NCI-H2227 (cell line): ENCODE measurements at regions not wholly inside any gene's neighbourhood (a gene's known extent, or its start where the extent isn't known, plus 50 kb on each side); places are given as distances from the start of the nearest gene placed in this dataset.
"Not testable (repeated sequence)": the region's sequence is repeated elsewhere in the genome, so short reads cannot be mapped to it uniquely, and the experiment has no call there.

ENCODE experiments used
- DNase-seq: peaks from one replicate; lab custom pipeline; 2025; ENCODE audit not compliant: unreplicated experiment; lab: John Stamatoyannopoulos, UW

- no peak for DNase-seq
These were observed 193.4 kb downstream of the CASP12 start for GRCh38 chr11:104704888-104705287.

- no peak for DNase-seq
These were observed 194.0 kb downstream of the CASP12 start for GRCh38 chr11:104704146-104704830.

GRCh38 chr11:104700609-104701008, 197.7 kb downstream of the CASP12 start:
- no peak for DNase-seq

GRCh38 chr11:104699981-104700380, 198.3 kb downstream of the CASP12 start:
- DNase-seq: no peak

- no peak for DNase-seq
These were observed 203.2 kb downstream of the CASP12 start for GRCh38 chr11:104695065-104695463.

GRCh38 chr11:104694259-104695064, 203.8 kb downstream of the CASP12 start:
- DNase-seq: no peak

GRCh38 chr11:104692751-104693150, 205.5 kb downstream of the CASP12 start:
- no peak for DNase-seq

- no peak for DNase-seq
These were observed 207.1 kb downstream of the CASP12 start for GRCh38 chr11:104691129-104691528.

GRCh38 chr11:104690241-104690640, 208.0 kb downstream of the CASP12 start:
- DNase-seq: no peak

GRCh38 chr11:104688731-104689130, 209.5 kb downstream of the CASP12 start:
- no peak for DNase-seq

GRCh38 chr11:104682206-104682605, 216.1 kb downstream of the CASP12 start:
- DNase-seq: no peak

GRCh38 chr11:104679258-104679657, 219.0 kb downstream of the CASP12 start:
- DNase-seq: no peak

- no peak for DNase-seq
These were observed 219.9 kb downstream of the CASP12 start for GRCh38 chr11:104678408-104678807.

- DNase-seq: not testable (repeated sequence)
These were observed 221.2 kb downstream of the CASP12 start for GRCh38 chr11:104677069-104677468.

- DNase-seq: no peak
These were observed 225.4 kb downstream of the CASP12 start for GRCh38 chr11:104672897-104673296.

GRCh38 chr11:104668797-104669463, 229.3 kb downstream of the CASP12 start:
- DNase-seq: no peak

- DNase-seq: no peak
These were observed 231.6 kb downstream of the CASP12 start for GRCh38 chr11:104666624-104667023.

GRCh38 chr11:104665641-104666040, 232.6 kb downstream of the CASP12 start:
- DNase-seq: no peak

GRCh38 chr11:104663190-104664140, 234.8 kb downstream of the CASP12 start:
- DNase-seq: no peak

GRCh38 chr11:104661901-104662300, 236.4 kb downstream of the CASP12 start:
- no peak for DNase-seq

GRCh38 chr11:104661471-104661870, 236.8 kb downstream of the CASP12 start:
- DNase-seq: no peak
